ENCODE measurements at regions not wholly inside any gene's neighbourhood (a gene's known extent, or its start where the extent isn't known, plus 50 kb on each side); places are given as distances from the start of the nearest gene placed in this dataset.

- no peak for TF ChIP-seq EZH2phosphoT487 (IDR thresholded peaks at IDR 0.05; ENCODE audit: borderline replicate concordance, low read length)
- TF ChIP-seq, protein P1, sequence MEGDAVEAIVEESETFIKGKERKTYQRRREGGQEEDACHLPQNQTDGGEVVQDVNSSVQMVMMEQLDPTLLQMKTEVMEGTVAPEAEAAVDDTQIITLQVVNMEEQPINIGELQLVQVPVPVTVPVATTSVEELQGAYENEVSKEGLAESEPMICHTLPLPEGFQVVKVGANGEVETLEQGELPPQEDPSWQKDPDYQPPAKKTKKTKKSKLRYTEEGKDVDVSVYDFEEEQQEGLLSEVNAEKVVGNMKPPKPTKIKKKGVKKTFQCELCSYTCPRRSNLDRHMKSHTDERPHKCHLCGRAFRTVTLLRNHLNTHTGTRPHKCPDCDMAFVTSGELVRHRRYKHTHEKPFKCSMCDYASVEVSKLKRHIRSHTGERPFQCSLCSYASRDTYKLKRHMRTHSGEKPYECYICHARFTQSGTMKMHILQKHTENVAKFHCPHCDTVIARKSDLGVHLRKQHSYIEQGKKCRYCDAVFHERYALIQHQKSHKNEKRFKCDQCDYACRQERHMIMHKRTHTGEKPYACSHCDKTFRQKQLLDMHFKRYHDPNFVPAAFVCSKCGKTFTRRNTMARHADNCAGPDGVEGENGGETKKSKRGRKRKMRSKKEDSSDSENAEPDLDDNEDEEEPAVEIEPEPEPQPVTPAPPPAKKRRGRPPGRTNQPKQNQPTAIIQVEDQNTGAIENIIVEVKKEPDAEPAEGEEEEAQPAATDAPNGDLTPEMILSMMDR (IDR thresholded peaks at IDR 0.05; ENCODE audit: low read depth, low read length, poor library complexity, severe bottlenecking), result no peak
- no peaks in the 10 kb centered on the region for H3K79me2 ChIP-seq (ENCODE audit: control insufficient read depth, low read length)
- H3F3A ChIP-seq (ENCODE audit: control insufficient read depth, insufficient read depth), result no peaks in the 10 kb centered on the region
- no peaks in the 10 kb centered on the region; the same call in 1 of the 2 replicates for H3K9me2 ChIP-seq (replicated peaks; ENCODE audit: control insufficient read depth, low read length)
- H3K4me1 ChIP-seq (ENCODE audit: control insufficient read depth, low read length), result no peaks in the 10 kb centered on the region
- H3K27me3 ChIP-seq (ENCODE audit: control insufficient read depth, low read length), result no peaks in the 10 kb centered on the region
- peaks cover 3% of the 10 kb centered on the region; the same call in 1 of the 2 replicates for H3K9me3 ChIP-seq (ENCODE audit: control insufficient read depth, insufficient read depth, low read length)
- H3K4me2 ChIP-seq (ENCODE audit: low read length), result no peak overlapping the region
- H3K27ac ChIP-seq (ENCODE audit: low read depth, low read length), result no peak overlapping the region
- no peak overlapping the region for H3K4me3 ChIP-seq (ENCODE audit: low read length)
- no peaks in the 10 kb centered on the region for H4K20me1 ChIP-seq (ENCODE audit: control insufficient read depth, insufficient read depth, low read depth, low read length)
- H3K36me3 ChIP-seq (ENCODE audit: control insufficient read depth, low read length), result no peaks in the 10 kb centered on the region
Measured at GRCh38 chr18:28826107-28826506, 649.2 kb upstream of the CDH2 start.

- TF ChIP-seq, protein P1 (IDR thresholded peaks at IDR 0.05; ENCODE audit: low read depth, low read length, poor library complexity, severe bottlenecking), result no peak
- TF ChIP-seq EZH2phosphoT487 (IDR thresholded peaks at IDR 0.05; ENCODE audit: borderline replicate concordance, low read length), result no peak
- Histone ChIP-seq H3K27me3 (ENCODE audit: control insufficient read depth, low read length) (no peaks in the 10 kb centered on the region), H3K4me3 (ENCODE audit: low read length) (no peak overlapping the region), H3K9me2 (replicated peaks; ENCODE audit: control insufficient read depth, low read length) (no peaks in the 10 kb centered on the region; the same call in 1 of the 2 replicates), H4K20me1 (ENCODE audit: control insufficient read depth, insufficient read depth, low read depth, low read length) (no peaks in the 10 kb centered on the region), H3K79me2 (ENCODE audit: control insufficient read depth, low read length) (no peaks in the 10 kb centered on the region), H3K36me3 (ENCODE audit: control insufficient read depth, low read length) (no peaks in the 10 kb centered on the region), H3K9me3 (ENCODE audit: control insufficient read depth, insufficient read depth, low read length) (peaks cover 3% of the 10 kb centered on the region; the same call in 1 of the 2 replicates), H3K27ac (ENCODE audit: low read depth, low read length) (no peak overlapping the region), H3F3A (ENCODE audit: control insufficient read depth, insufficient read depth) (no peaks in the 10 kb centered on the region), H3K4me1 (ENCODE audit: control insufficient read depth, low read length) (no peaks in the 10 kb centered on the region), H3K4me2 (ENCODE audit: low read length) (no peak overlapping the region)
Measured at GRCh38 chr18:28824183-28824574, 647.2 kb upstream of the CDH2 start.

DNA sequence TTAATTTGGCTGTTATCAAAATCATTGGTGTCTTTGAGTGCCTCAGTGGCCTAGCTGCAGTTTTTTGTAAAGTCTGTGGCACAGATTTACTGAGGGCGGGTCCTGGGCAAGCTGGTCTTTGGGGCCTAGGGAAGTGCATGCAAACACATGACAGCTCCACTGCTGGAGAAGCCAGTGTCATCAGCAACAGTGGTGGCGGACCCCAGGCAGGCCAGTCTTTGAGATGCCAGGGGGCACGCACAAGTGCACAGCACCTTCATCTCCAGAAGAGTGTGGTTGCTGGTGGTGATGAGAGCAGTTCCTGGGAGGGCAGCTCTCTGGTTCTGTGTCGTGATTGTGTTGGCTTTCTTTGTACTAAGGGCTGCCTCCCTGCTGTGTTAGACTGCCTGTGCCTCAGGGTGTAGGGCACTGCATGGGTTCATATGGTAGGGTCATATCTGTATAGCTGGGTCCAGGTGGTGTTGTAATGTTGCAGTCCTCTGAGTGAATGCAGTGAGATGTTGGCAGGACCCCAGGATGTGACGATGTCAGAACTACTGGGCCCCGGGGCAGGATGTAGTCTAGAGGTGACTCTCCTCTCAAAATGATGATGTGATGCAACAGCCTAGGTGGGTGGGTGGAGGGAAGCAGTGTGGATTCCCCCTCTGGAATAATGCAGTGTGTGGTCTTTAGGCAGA is 646.7 kb upstream of the CDH2 start:
- Histone ChIP-seq H4K20me1 (ENCODE audit: control insufficient read depth, insufficient read depth, low read depth, low read length) (no peaks in the 10 kb centered on the region), H3K4me2 (ENCODE audit: low read length) (no peak overlapping the region), H3K79me2 (ENCODE audit: control insufficient read depth, low read length) (no peaks in the 10 kb centered on the region), H3K4me1 (ENCODE audit: control insufficient read depth, low read length) (no peaks in the 10 kb centered on the region), H3K4me3 (ENCODE audit: low read length) (no peak overlapping the region), H3K36me3 (ENCODE audit: control insufficient read depth, low read length) (no peaks in the 10 kb centered on the region), H3K9me2 (replicated peaks; ENCODE audit: control insufficient read depth, low read length) (no peaks in the 10 kb centered on the region; the same call in 1 of the 2 replicates), H3K9me3 (ENCODE audit: control insufficient read depth, insufficient read depth, low read length) (peaks cover 3% of the 10 kb centered on the region; the same call in 1 of the 2 replicates), H3F3A (ENCODE audit: control insufficient read depth, insufficient read depth) (no peaks in the 10 kb centered on the region), H3K27me3 (ENCODE audit: control insufficient read depth, low read length) (no peaks in the 10 kb centered on the region), H3K27ac (ENCODE audit: low read depth, low read length) (no peak overlapping the region)
- TF ChIP-seq, protein P1 (IDR thresholded peaks at IDR 0.05; ENCODE audit: low read depth, low read length, poor library complexity, severe bottlenecking), result no peak
- TF ChIP-seq EZH2phosphoT487 (IDR thresholded peaks at IDR 0.05; ENCODE audit: borderline replicate concordance, low read length), result no peak

All from DOHH2 (cell line).